ENCODE measurements at regions not wholly inside any gene's neighbourhood (a gene's known extent, or its start where the extent isn't known, plus 50 kb on each side); places are given as distances from the start of the nearest gene placed in this dataset.

DNA sequence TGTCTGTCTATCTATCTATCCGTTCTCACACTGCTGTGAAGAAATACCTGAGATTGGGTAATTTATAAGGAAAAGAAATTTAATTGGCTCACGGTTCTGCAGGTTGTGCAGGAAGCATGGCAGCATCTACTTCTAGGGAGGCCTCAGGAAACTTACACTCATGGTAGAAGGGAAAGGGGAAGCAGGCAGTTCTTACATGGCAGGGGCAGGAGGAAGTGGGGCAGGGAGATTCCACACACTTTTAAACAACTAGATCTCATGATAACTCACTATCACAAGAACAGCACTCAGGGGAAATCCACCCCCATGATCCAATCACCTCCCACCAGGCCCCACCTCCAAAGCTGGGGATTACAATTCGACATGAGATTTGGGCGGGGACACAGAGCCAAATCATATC, 105.3 kb downstream of the SLC10A2 start:
- DNase-seq (ENCODE audit: low read depth), result peak; percentile 42
- TF ChIP-seq, protein P1, sequence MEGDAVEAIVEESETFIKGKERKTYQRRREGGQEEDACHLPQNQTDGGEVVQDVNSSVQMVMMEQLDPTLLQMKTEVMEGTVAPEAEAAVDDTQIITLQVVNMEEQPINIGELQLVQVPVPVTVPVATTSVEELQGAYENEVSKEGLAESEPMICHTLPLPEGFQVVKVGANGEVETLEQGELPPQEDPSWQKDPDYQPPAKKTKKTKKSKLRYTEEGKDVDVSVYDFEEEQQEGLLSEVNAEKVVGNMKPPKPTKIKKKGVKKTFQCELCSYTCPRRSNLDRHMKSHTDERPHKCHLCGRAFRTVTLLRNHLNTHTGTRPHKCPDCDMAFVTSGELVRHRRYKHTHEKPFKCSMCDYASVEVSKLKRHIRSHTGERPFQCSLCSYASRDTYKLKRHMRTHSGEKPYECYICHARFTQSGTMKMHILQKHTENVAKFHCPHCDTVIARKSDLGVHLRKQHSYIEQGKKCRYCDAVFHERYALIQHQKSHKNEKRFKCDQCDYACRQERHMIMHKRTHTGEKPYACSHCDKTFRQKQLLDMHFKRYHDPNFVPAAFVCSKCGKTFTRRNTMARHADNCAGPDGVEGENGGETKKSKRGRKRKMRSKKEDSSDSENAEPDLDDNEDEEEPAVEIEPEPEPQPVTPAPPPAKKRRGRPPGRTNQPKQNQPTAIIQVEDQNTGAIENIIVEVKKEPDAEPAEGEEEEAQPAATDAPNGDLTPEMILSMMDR (IDR thresholded peaks at IDR 0.05; ENCODE audit: insufficient read depth, low read depth, low read length, missing control alignments), result no peak
- no peak overlapping the region for H3K4me3 ChIP-seq (ENCODE audit: low read depth, low read length)

DNA sequence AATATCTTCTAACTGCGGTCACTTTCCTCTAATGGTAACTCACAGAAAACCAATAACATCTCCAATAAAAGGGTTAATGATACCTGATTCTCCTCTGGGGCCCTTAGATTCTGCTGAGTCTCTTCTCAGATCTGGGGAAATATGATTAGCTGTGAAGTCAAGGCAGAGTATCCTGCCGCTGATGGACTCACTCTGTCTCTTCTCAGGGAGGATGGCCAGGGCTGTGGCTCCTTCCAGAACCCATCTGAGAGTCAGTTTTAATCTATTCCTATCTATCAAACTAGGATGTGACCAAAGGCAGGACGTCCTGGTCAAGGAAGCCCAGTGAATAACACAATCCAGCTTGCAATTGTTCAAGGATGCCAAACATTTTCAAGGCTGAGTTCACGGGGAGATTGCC, 109.8 kb downstream of the SLC10A2 start:
- TF ChIP-seq, protein P1 (IDR thresholded peaks at IDR 0.05; ENCODE audit: insufficient read depth, low read depth, low read length, missing control alignments), result no peak
- H3K4me3 ChIP-seq (ENCODE audit: low read depth, low read length), result no peak overlapping the region
- DNase-seq (ENCODE audit: low read depth), result no peak

DNA sequence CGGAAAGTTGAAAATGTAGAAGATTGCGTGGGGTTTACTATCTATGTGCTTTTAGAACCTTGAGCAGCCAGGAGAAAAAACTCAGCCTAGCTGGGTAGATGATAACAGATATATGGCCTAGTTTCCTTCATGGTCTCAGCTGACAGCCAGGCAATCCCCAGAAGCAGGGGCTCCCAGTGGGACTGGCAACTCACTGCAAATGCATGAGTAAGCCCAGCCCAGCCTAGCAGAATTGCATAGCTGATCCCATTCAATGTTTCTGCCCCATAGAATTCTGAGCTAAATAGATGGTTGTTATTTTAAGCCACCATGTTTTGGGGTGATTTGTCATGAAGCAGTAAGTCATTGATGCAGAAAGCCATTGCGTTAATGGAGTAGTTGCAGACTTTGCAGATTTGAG, 108.5 kb downstream of the ERCC5 start:
- no peak for DNase-seq (ENCODE audit: low read depth)
- no peak overlapping the region for H3K4me3 ChIP-seq (ENCODE audit: low read depth, low read length)
- TF ChIP-seq, protein P1 (IDR thresholded peaks at IDR 0.05; ENCODE audit: insufficient read depth, low read depth, low read length, missing control alignments), result no peak

DNA sequence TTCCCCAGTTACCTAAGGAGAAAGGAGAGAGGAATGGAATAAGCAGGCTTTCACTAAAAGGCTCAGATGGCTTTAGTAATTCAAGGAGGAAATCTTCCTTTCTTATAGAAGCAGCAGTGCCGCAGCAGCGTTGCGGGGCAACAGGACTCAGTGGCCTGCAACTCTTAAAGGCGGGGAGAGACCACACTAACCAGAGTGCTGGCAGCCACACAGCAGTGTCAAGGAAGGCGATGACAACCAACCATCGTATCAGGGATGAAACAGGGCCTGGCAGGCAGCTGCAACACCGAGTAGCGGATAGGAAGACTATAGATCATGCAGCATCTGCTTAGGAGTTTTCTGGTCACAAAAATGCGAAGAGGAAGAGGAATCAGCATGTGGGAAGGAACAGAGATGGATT, 106.0 kb downstream of the ERCC5 start:
- TF ChIP-seq, protein P1 (IDR thresholded peaks at IDR 0.05; ENCODE audit: insufficient read depth, low read depth, low read length, missing control alignments), result no peak
- H3K4me3 ChIP-seq (ENCODE audit: low read depth, low read length), result no peak overlapping the region
- no peak for DNase-seq (ENCODE audit: low read depth)

DNA sequence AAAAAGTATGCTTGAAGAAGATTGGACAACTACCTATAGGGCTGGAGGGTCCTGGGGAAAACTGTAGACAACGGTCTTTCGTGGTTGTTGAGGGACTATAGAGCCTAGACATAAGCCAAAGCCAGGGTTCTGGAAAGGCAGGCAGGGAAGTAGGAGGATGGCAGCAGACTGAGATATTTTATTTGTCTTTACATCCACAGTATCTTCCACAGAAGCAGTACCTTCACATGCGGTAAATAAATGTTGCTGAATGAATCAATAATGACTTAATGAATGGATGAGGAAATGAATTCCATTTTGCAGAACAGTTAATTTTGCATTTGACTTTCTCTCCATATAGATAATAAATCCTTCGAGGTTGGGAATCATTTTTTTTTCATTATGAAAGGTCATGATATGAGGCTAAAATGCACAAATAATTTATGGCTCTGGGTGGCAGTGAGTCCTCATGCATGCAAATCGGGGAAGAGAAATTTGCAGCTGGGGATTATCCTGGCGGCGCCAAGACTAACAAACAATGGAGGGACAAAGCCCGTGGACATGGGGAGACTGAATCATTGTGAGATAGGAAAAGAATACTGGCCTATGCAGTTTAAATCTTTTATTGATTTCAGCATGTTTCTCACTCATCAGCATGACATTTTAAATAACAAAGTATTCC, 102.0 kb downstream of the ERCC5 start:
- TF ChIP-seq, protein P1 (IDR thresholded peaks at IDR 0.05; ENCODE audit: insufficient read depth, low read depth, low read length, missing control alignments), result no peak
- H3K4me3 ChIP-seq (ENCODE audit: low read depth, low read length), result no peak overlapping the region
- DNase-seq (ENCODE audit: low read depth), result no peak

DNA sequence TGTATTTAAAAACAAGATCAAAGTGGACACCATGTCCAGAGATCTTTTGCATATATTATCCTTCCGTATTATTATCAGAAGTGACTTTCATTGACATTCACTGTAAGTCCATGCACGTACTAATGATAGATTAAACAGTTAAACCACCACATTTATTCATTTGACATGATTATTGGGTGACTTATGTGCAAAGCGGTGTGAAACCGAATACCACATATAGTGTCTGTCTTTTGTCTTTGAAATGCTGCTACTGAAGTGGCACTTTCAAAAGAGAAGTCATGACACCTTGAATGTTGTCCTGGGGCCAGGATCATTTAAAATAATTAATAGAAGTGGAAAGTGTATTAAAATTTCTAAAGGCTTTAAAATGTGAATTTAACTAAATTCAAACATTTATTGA, 100.1 kb downstream of the ERCC5 start:
- DNase-seq (ENCODE audit: low read depth), result no peak
- H3K4me3 ChIP-seq (ENCODE audit: low read depth, low read length), result no peak overlapping the region
- TF ChIP-seq, protein P1 (IDR thresholded peaks at IDR 0.05; ENCODE audit: insufficient read depth, low read depth, low read length, missing control alignments), result no peak

DNA sequence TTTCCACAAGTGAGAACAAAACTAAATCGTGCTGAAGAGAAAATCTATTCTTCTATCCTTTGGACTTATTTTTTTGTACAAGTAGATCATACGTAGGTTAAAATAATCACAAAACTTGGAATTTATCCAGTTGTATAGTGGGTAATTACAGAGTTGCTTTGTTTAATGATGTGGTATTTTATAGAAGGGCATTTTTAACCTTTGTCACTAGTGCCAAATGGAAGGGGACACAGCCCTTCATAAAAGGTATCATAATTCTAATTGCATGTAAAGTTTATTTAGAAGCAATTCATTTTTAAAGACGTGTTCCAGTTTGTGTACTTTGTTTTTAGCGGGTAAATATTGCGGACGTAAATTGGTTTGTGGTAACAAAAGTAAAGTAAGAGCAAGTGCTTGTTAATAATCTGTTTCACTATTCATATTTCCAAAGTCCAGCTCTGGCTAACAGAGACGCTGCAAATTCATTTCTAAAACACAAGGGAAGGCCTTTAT, 99.5 kb downstream of the ERCC5 start:
- DNase-seq (ENCODE audit: low read depth), result no peak
- H3K4me3 ChIP-seq (ENCODE audit: low read depth, low read length), result no peak overlapping the region
- TF ChIP-seq, protein P1 (IDR thresholded peaks at IDR 0.05; ENCODE audit: insufficient read depth, low read depth, low read length, missing control alignments), result no peak
